ENCODE measurements at regions not wholly inside any gene's neighbourhood (a gene's known extent, or its start where the extent isn't known, plus 50 kb on each side); places are given as distances from the start of the nearest gene placed in this dataset.

- no peak overlapping the region for H3K27ac ChIP-seq (replicated peaks)
- H3K4me3 ChIP-seq (replicated peaks; ENCODE audit: insufficient read depth, low read length): no peak overlapping the region
- no peak for DNase-seq (ENCODE audit: low read depth in 1 of 2, low spot score in 1 of 2)
- TF ChIP-seq, protein P1, sequence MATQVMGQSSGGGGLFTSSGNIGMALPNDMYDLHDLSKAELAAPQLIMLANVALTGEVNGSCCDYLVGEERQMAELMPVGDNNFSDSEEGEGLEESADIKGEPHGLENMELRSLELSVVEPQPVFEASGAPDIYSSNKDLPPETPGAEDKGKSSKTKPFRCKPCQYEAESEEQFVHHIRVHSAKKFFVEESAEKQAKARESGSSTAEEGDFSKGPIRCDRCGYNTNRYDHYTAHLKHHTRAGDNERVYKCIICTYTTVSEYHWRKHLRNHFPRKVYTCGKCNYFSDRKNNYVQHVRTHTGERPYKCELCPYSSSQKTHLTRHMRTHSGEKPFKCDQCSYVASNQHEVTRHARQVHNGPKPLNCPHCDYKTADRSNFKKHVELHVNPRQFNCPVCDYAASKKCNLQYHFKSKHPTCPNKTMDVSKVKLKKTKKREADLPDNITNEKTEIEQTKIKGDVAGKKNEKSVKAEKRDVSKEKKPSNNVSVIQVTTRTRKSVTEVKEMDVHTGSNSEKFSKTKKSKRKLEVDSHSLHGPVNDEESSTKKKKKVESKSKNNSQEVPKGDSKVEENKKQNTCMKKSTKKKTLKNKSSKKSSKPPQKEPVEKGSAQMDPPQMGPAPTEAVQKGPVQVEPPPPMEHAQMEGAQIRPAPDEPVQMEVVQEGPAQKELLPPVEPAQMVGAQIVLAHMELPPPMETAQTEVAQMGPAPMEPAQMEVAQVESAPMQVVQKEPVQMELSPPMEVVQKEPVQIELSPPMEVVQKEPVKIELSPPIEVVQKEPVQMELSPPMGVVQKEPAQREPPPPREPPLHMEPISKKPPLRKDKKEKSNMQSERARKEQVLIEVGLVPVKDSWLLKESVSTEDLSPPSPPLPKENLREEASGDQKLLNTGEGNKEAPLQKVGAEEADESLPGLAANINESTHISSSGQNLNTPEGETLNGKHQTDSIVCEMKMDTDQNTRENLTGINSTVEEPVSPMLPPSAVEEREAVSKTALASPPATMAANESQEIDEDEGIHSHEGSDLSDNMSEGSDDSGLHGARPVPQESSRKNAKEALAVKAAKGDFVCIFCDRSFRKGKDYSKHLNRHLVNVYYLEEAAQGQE (IDR thresholded peaks at IDR 0.05; ENCODE audit: insufficient replicate concordance, low read depth): no peak
- TF ChIP-seq GABPA (IDR thresholded peaks at IDR 0.05; ENCODE audit: low read depth) (no peak), SPI1 (IDR thresholded peaks at IDR 0.05; ENCODE audit: borderline replicate concordance, low read depth) (no peak), POLR2AphosphoS5 (IDR thresholded peaks at IDR 0.05; ENCODE audit: low read depth) (no peak)
- TF ChIP-seq, protein P2, sequence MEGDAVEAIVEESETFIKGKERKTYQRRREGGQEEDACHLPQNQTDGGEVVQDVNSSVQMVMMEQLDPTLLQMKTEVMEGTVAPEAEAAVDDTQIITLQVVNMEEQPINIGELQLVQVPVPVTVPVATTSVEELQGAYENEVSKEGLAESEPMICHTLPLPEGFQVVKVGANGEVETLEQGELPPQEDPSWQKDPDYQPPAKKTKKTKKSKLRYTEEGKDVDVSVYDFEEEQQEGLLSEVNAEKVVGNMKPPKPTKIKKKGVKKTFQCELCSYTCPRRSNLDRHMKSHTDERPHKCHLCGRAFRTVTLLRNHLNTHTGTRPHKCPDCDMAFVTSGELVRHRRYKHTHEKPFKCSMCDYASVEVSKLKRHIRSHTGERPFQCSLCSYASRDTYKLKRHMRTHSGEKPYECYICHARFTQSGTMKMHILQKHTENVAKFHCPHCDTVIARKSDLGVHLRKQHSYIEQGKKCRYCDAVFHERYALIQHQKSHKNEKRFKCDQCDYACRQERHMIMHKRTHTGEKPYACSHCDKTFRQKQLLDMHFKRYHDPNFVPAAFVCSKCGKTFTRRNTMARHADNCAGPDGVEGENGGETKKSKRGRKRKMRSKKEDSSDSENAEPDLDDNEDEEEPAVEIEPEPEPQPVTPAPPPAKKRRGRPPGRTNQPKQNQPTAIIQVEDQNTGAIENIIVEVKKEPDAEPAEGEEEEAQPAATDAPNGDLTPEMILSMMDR (IDR thresholded peaks at IDR 0.05; ENCODE audit: insufficient read depth, low read length): no peak
- H3K27me3 ChIP-seq (ENCODE audit: insufficient read depth, poor library complexity, severe bottlenecking): no peaks in the 10 kb centered on the region
Observed at GRCh38 chr10:16274911-16275310, 161.9 kb upstream of the PTER start.

DNA sequence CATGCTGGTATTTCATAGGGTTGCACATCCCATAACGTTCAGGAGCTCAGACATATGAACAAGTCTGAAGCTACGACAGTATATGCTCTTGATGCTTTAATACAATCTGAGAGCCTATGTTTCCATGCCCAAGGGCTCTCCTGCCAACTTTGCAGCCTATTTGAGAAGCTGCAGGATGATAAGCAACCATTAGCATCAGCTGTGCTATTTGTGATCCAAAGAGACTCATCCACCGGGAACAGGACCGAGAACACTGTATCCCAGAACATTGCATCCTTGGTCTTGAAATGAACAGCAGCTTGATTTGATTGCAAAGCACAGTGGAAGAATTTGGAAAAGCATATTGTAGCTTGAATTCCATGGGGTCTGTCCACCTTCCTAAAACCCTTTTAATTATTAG is 156.2 kb upstream of the PTER start:
- H3K4me3 ChIP-seq (replicated peaks; ENCODE audit: insufficient read depth, low read length): no peak overlapping the region
- DNase-seq (ENCODE audit: low read depth in 1 of 2, low spot score in 1 of 2): no peak
- no peak overlapping the region for H3K27ac ChIP-seq (replicated peaks)
- TF ChIP-seq, protein P1 (IDR thresholded peaks at IDR 0.05; ENCODE audit: insufficient replicate concordance, low read depth): no peak
- TF ChIP-seq GABPA (IDR thresholded peaks at IDR 0.05; ENCODE audit: low read depth): no peak
- no peaks in the 10 kb centered on the region for H3K27me3 ChIP-seq (ENCODE audit: insufficient read depth, poor library complexity, severe bottlenecking)

DNA sequence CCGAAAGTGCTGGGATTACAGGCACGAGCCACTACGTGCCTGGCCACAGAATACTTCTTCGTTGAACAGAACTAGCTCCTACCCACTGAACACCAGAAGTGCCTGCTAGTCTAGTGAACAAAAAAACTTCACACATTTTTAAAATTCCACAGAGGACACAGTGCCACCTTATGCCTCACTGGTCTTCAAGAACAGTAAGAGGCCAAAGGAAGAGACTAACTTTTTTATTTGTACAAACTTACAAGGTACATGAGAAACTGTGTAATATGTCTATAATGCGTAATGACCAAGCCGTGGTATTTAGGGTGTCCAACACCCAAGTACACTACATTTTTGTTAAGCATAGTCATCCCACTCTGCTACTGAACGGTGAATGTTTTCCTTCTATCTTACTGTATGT is 144.4 kb upstream of the PTER start:
- no peaks in the 10 kb centered on the region for H3K27me3 ChIP-seq (ENCODE audit: insufficient read depth, poor library complexity, severe bottlenecking)
- DNase-seq (ENCODE audit: low read depth in 1 of 2, low spot score in 1 of 2): no peak
- no peak for TF ChIP-seq GABPA (IDR thresholded peaks at IDR 0.05; ENCODE audit: low read depth)
- TF ChIP-seq, protein P2 (IDR thresholded peaks at IDR 0.05; ENCODE audit: insufficient read depth, low read length): no peak
- TF ChIP-seq SPI1 (IDR thresholded peaks at IDR 0.05; ENCODE audit: borderline replicate concordance, low read depth): no peak
- no peak for TF ChIP-seq POLR2AphosphoS5 (IDR thresholded peaks at IDR 0.05; ENCODE audit: low read depth)
- TF ChIP-seq, protein P1 (IDR thresholded peaks at IDR 0.05; ENCODE audit: insufficient replicate concordance, low read depth): no peak
- H3K27ac ChIP-seq (replicated peaks): no peak overlapping the region
- H3K4me3 ChIP-seq (replicated peaks; ENCODE audit: insufficient read depth, low read length): no peak overlapping the region

- DNase-seq (ENCODE audit: low read depth in 1 of 2, low spot score in 1 of 2): no peak
- H3K27me3 ChIP-seq (ENCODE audit: insufficient read depth, poor library complexity, severe bottlenecking): no peaks in the 10 kb centered on the region
- H3K4me3 ChIP-seq (replicated peaks; ENCODE audit: insufficient read depth, low read length): no peak overlapping the region
- TF ChIP-seq, protein P2 (IDR thresholded peaks at IDR 0.05; ENCODE audit: insufficient read depth, low read length): no peak
- TF ChIP-seq, protein P1 (IDR thresholded peaks at IDR 0.05; ENCODE audit: insufficient replicate concordance, low read depth): no peak
- no peak for TF ChIP-seq POLR2AphosphoS5 (IDR thresholded peaks at IDR 0.05; ENCODE audit: low read depth)
- no peak for TF ChIP-seq SPI1 (IDR thresholded peaks at IDR 0.05; ENCODE audit: borderline replicate concordance, low read depth)
- no peak for TF ChIP-seq GABPA (IDR thresholded peaks at IDR 0.05; ENCODE audit: low read depth)
- no peak overlapping the region for H3K27ac ChIP-seq (replicated peaks)
Observed at GRCh38 chr10:16297069-16297468, 139.7 kb upstream of the PTER start.
